Panc1 (cell line): ENCODE measurements at regions not wholly inside any gene's neighbourhood (a gene's known extent, or its start where the extent isn't known, plus 50 kb on each side); places are given as distances from the start of the nearest gene placed in this dataset.

Experiments
- ATAC-seq: fragments of 200-7000 bp; cut with Tn5 transposase; 2 replicates; pipeline ENCODE4 v1.9.1; 2020; ENCODE audit warnings: mild to moderate bottlenecking, moderate library complexity
- BruUV-seq: library from RNA; stranded (reverse); fragments of 400-500 nt; replicated peaks from 2 replicates; lab custom pipeline; 2021; lab: Mats Ljungman, UMichigan
- CTCF ChIA-PET: fragments of 300-600 bp; sonication (Branson Sonifier 250); formaldehyde crosslinking; loops from one replicate; lab custom pipeline; 2022; ENCODE audit warnings: antibody characterized with exemption; lab: Charles Lee
- POLR2A ChIA-PET: fragments of 300-600 bp; sonication (Branson Sonifier 250); formaldehyde crosslinking; loops from one replicate; lab custom pipeline; 2022; ENCODE audit warnings: antibody characterized with exemption; lab: Charles Lee
- DNase-seq: peaks from one replicate; pipeline ENCODE4 v3.0.0-alpha.2; 2010; ENCODE audit warnings: low read depth, low spot score
- H3K27ac ChIP-seq: 2 replicates; pipeline ENCODE4 v1.5.1; 2011; ENCODE audit warnings: mild to moderate bottlenecking, low read length, inconsistent platforms
- H3K27me3 ChIP-seq: fragments of 200-500 bp; sonication (Bioruptor generic); 2 replicates; pipeline ENCODE4 v1.6.0; 2014; ENCODE audit warnings: low read length, inconsistent platforms; ENCODE audit not compliant: control insufficient read depth, insufficient read depth
- H3K36me3 ChIP-seq: fragments of 200-500 bp; sonication (Bioruptor generic); 2 replicates; pipeline ENCODE4 v1.5.1; 2014; ENCODE audit warnings: inconsistent platforms, mild to moderate bottlenecking, low read length, moderate library complexity; ENCODE audit not compliant: control insufficient read depth, insufficient read depth
- H3K4me1 ChIP-seq: 2 replicates; pipeline ENCODE4 v1.5.1; 2011; ENCODE audit warnings: inconsistent platforms, mild to moderate bottlenecking, low read length, moderate library complexity; ENCODE audit not compliant: control insufficient read depth, insufficient read depth
- H3K4me3 ChIP-seq, 2 experiments: 2 replicates each; pipeline ENCODE4 v1.5.1; 2011 to 2012; ENCODE audit warnings: low read depth in 2 of 2, low read length in 2 of 2, mild to moderate bottlenecking in 2 of 2, inconsistent platforms in 1 of 2, moderate library complexity in 1 of 2
- H3K9me3 ChIP-seq: fragments of 200-500 bp; sonication (Bioruptor generic); 2 replicates; pipeline ENCODE4 v1.5.1; 2014; ENCODE audit warnings: low read depth, mild to moderate bottlenecking, inconsistent platforms, low read length, moderate library complexity; ENCODE audit not compliant: control insufficient read depth, insufficient read depth
- POLR2AphosphoS5 ChIP-seq: IDR thresholded peaks from 2 replicates; pipeline ENCODE4 v1.6.1; 2012; ENCODE audit warnings: mild to moderate bottlenecking, low read depth, low read length, moderate library complexity
- REST ChIP-seq, 2 experiments: IDR thresholded peaks; 2 replicates each; pipeline ENCODE4 v1.6.1; 2011 to 2012; ENCODE audit warnings: low read depth in 2 of 2, control low read depth in 1 of 2, low read length in 1 of 2, mild to moderate bottlenecking in 1 of 2, moderate library complexity in 1 of 2; ENCODE audit not compliant: insufficient read depth in 1 of 2
- SIN3A ChIP-seq: IDR thresholded peaks from 2 replicates; pipeline ENCODE4 v1.6.1; 2012; ENCODE audit warnings: low read depth, mild to moderate bottlenecking, low read length, moderate library complexity, borderline replicate concordance; ENCODE audit not compliant: insufficient read depth
- TCF7L2 ChIP-seq: IDR thresholded peaks from 2 replicates; pipeline ENCODE4 v1.6.1; 2011; ENCODE audit warnings: mild to moderate bottlenecking, low read depth, low read length, inconsistent platforms
- in situ Hi-C: cut with HindIII; loops from 2 replicates; pipeline ENCODE4 v1.10.0; 2016; ENCODE audit warnings: low sequenced_read_pairs, low pct_unique_long_range_greater_than_20kb
- intact Hi-C: fragments of 100-400 bp; cut with micrococcal nuclease; formaldehyde crosslinking; loops from one replicate; pipeline ENCODE4 v1.10.0; 2022; ENCODE audit not compliant: unreplicated experiment
- TF ChIP-seq, protein P1 (sequence below): fragments of 450-650 bp; IDR thresholded peaks from 2 replicates; pipeline ENCODE4 v1.5.1; 2017; ENCODE audit warnings: mild to moderate bottlenecking

DNA sequence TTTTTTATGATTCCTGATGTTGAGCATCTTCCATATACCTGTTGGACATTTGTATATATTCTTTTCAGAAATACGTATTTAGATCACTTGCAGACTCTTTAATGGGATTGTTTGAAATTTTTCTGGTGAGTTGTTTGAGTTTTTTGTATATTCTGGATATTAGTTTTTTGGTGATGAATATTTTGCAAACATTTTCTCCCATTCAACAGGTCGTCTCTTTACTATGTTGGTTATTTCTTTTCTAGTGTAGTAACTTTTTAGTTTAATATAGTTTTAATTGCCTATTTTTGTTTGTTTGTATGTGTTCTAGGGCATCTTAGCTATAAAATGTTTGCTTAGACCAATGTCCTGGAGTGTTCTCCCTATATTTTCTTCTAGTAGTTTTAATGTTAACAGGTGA, 72.7 kb downstream of the ZWINT start:
- Histone ChIP-seq H3K4me1 (no peaks in the 10 kb centered on the region), H3K4me3 (no peak overlapping the region), H3K27ac (no peak overlapping the region), H3K36me3 (no peaks in the 10 kb centered on the region), H3K9me3 (peaks cover 8% of the 10 kb centered on the region), H3K27me3 (no peaks in the 10 kb centered on the region)
- DNase-seq (no peak), ATAC-seq (no peak)
- intact Hi-C loops, result no loop called here
- ChIA-PET CTCF (no interaction called here), POLR2A (no interaction called here)
- TF ChIP-seq POLR2AphosphoS5 (no peak), REST (IDR thresholded peaks at IDR 0.05; ENCODE audit: insufficient read depth in 1 of 2, low read depth in 2 of 2, low read length in 1 of 2) (no peak), SIN3A (no peak), TCF7L2 (no peak)
- TF ChIP-seq, protein P1, sequence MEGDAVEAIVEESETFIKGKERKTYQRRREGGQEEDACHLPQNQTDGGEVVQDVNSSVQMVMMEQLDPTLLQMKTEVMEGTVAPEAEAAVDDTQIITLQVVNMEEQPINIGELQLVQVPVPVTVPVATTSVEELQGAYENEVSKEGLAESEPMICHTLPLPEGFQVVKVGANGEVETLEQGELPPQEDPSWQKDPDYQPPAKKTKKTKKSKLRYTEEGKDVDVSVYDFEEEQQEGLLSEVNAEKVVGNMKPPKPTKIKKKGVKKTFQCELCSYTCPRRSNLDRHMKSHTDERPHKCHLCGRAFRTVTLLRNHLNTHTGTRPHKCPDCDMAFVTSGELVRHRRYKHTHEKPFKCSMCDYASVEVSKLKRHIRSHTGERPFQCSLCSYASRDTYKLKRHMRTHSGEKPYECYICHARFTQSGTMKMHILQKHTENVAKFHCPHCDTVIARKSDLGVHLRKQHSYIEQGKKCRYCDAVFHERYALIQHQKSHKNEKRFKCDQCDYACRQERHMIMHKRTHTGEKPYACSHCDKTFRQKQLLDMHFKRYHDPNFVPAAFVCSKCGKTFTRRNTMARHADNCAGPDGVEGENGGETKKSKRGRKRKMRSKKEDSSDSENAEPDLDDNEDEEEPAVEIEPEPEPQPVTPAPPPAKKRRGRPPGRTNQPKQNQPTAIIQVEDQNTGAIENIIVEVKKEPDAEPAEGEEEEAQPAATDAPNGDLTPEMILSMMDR, result no peak
- in situ Hi-C loops, result no loop called here
- BruUV-seq, result no TSS peak

DNA sequence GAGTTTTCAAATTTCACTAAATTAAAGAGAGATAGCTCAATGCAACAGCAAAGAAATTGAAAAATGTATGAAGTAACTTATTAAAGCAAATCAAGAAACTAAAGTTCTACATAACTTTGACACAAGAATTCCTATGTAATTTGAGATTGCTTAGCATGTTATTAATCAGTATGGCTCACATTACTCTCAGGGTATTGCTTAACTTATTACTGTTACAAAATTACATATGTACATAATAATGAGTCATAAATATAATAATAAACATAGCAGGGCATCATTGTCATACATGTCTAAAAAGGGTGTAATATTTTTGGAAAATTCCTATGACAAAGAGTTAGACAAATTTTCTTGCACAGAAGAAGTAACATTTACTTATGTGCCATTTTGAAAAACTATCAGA, 75.0 kb downstream of the ZWINT start:
- H3K9me3 ChIP-seq, result no peaks in the 10 kb centered on the region
- DNase-seq (no peak), ATAC-seq (no peak)
- intact Hi-C loops (no loop called here), in situ Hi-C loops (no loop called here)
- no peaks in the 10 kb centered on the region for H3K36me3 ChIP-seq
- no peak overlapping the region for H3K27ac ChIP-seq
- no TSS peak for BruUV-seq
- no peaks in the 10 kb centered on the region for H3K4me1 ChIP-seq
- ChIA-PET POLR2A (no interaction called here), CTCF (no interaction called here)
- TF ChIP-seq REST (IDR thresholded peaks at IDR 0.05; ENCODE audit: insufficient read depth in 1 of 2, low read depth in 2 of 2, low read length in 1 of 2) (no peak), POLR2AphosphoS5 (no peak), SIN3A (no peak), TCF7L2 (no peak)
- TF ChIP-seq, protein P1, result no peak
- H3K4me3 ChIP-seq, result no peak overlapping the region
- H3K27me3 ChIP-seq, result no peaks in the 10 kb centered on the region
